ENCODE measurements at regions not wholly inside any gene's neighbourhood (a gene's known extent, or its start where the extent isn't known, plus 50 kb on each side); places are given as distances from the start of the nearest gene placed in this dataset.

DNA sequence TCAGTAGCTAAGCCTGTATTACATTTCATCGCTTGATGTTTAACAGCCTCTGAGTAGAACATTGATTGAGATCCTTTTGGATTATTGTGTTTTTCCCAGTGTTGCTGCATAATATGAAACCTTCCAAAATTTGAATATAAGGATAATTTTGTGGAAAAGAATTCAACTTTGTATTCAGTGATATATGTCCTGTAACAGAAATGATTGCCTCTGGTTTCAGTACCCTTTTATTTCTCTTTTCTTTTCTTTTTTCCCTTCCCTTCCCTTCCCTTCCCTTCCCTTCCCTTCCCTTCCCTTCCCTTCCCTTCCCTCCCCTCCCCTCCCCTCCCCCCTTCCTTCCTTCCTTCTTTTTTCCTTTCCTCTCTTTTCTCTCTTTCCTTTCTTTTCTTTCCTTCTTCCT, 74.6 kb downstream of the UTRN start:
- Histone ChIP-seq H3K27me3 (no peaks in the 10 kb centered on the region), H3K36me3 (no peaks in the 10 kb centered on the region), H3K4me3 (no peak overlapping the region), H3K27ac (no peak overlapping the region), H3K9me3 (no peaks in the 10 kb centered on the region), H3K4me1 (no peaks in the 10 kb centered on the region)
- no peak for DNase-seq
- intact Hi-C loops (cut with DNase I; ENCODE audit: low total_unique reads), result no loop called here
- TF ChIP-seq POLR2A (IDR thresholded peaks at IDR 0.05), result no peak
- TF ChIP-seq, protein P1, sequence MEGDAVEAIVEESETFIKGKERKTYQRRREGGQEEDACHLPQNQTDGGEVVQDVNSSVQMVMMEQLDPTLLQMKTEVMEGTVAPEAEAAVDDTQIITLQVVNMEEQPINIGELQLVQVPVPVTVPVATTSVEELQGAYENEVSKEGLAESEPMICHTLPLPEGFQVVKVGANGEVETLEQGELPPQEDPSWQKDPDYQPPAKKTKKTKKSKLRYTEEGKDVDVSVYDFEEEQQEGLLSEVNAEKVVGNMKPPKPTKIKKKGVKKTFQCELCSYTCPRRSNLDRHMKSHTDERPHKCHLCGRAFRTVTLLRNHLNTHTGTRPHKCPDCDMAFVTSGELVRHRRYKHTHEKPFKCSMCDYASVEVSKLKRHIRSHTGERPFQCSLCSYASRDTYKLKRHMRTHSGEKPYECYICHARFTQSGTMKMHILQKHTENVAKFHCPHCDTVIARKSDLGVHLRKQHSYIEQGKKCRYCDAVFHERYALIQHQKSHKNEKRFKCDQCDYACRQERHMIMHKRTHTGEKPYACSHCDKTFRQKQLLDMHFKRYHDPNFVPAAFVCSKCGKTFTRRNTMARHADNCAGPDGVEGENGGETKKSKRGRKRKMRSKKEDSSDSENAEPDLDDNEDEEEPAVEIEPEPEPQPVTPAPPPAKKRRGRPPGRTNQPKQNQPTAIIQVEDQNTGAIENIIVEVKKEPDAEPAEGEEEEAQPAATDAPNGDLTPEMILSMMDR (IDR thresholded peaks at IDR 0.05), result no peak

GRCh38 chr6:144360401-144360800, 75.3 kb downstream of the UTRN start:
- H3K27me3 ChIP-seq, result no peaks in the 10 kb centered on the region
- H3K36me3 ChIP-seq, result no peaks in the 10 kb centered on the region
- no peak for TF ChIP-seq POLR2A (IDR thresholded peaks at IDR 0.05)
- TF ChIP-seq, protein P1 (IDR thresholded peaks at IDR 0.05), result no peak
- no peak overlapping the region for H3K4me3 ChIP-seq
- intact Hi-C loops (cut with DNase I; ENCODE audit: low total_unique reads), result no loop called here
- H3K9me3 ChIP-seq, result no peaks in the 10 kb centered on the region
- peak overlapping the region in 1 of 2 donors; percentile 58 for H3K27ac ChIP-seq
- no peaks in the 10 kb centered on the region for H3K4me1 ChIP-seq
- no peak for DNase-seq

DNA sequence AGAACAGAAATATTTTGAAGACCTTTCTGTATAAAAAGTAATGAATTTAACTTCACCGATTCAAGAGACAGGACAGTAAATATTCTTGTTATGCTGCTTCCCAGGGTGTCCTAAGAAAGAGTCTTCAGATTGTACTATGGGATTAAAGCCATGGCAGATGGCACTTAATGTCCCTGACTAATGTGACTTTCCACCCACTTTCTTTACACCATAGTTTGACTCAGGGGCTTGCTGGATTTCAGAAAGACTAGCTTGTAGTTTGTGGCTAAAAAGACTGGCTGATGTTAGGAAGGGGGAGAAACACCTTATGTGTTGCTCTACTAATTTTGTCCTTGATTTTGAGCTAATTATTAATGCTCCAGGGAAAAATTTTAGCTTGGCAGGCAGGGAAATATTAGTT, 75.9 kb downstream of the UTRN start:
- H3K27ac ChIP-seq, result peak overlapping the region in 1 of 2 donors; percentile 58
- H3K27me3 ChIP-seq, result no peaks in the 10 kb centered on the region
- no peak overlapping the region for H3K4me3 ChIP-seq
- no peaks in the 10 kb centered on the region for H3K36me3 ChIP-seq
- intact Hi-C loops (cut with DNase I; ENCODE audit: low total_unique reads), result no loop called here
- DNase-seq, result no peak
- TF ChIP-seq, protein P1 (IDR thresholded peaks at IDR 0.05), result no peak
- TF ChIP-seq POLR2A (IDR thresholded peaks at IDR 0.05), result no peak
- no peaks in the 10 kb centered on the region for H3K9me3 ChIP-seq
- H3K4me1 ChIP-seq, result no peaks in the 10 kb centered on the region

DNA sequence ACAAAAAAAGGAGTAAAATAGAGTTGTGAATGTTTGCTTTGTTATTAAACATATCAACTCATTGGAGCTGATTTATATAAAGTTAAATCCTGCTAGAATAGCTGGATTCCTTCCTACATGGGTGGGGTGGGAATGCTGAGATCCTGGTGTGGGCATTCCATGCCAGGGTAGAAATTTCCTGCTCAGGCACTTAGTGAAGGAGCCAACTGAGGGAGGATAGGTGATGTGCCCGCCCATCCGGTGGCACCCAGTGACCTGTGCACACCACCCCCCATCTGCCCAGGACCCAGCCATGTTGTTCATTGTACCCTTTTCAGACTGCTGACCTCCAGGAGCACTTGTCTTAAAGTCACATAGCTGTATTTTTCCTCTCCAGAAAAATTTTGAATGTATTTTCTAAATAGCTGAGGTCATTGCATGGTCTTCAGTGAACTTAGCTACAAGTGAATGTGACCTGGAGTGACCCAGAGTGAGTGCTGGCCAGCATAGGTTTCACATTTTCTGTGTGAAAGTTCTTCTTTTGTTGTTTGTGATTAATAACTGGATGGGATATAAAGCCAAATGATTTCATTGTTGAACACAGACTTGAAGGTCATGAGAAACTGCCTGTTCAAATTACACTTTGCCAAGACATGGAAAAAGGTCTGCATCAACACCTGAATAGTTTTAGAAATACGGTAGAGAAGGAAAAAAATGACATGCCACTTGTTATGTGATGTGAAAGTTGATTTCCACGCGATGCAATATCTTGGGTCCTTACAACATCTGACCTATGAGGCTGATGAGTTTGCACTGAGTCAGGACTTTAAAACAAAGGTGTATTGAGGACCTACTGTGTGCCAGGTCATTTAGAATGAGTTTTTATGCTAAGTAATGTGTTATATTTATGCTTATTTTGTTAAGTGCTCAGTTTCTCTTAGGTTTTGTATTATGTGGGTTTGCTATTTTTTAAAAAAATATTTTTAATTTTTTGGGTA, 77.2 kb downstream of the UTRN start:
- no peak overlapping the region for H3K4me3 ChIP-seq
- TF ChIP-seq, protein P1 (IDR thresholded peaks at IDR 0.05), result no peak
- no peak for TF ChIP-seq POLR2A (IDR thresholded peaks at IDR 0.05)

GRCh38 chr6:144364208-144364720, 79.1 kb downstream of the UTRN start:
- intact Hi-C loops (cut with DNase I; ENCODE audit: low total_unique reads), result no loop called here
- no peak for TF ChIP-seq POLR2A (IDR thresholded peaks at IDR 0.05)
- TF ChIP-seq, protein P1 (IDR thresholded peaks at IDR 0.05), result no peak
- H3K27ac ChIP-seq, result no peak overlapping the region

More for the DNA sequence above, 77.2 kb downstream of the UTRN start:
- Histone ChIP-seq H3K4me1 (no peaks in the 10 kb centered on the region), H3K9me3 (no peaks in the 10 kb centered on the region), H3K27me3 (no peaks in the 10 kb centered on the region), H3K27ac (peak overlapping the region in 1 of 2 donors; percentile 58), H3K36me3 (no peaks in the 10 kb centered on the region)
- DNase-seq, result peak in 1 of 2 donors; percentile 51
- intact Hi-C loops (cut with DNase I; ENCODE audit: low total_unique reads), result no loop called here

More at GRCh38 chr6:144364208-144364720, 79.1 kb downstream of the UTRN start:
- no peaks in the 10 kb centered on the region for H3K4me1 ChIP-seq
- H3K9me3 ChIP-seq, result no peaks in the 10 kb centered on the region
- H3K36me3 ChIP-seq, result no peaks in the 10 kb centered on the region
- no peak overlapping the region for H3K4me3 ChIP-seq
- no peaks in the 10 kb centered on the region for H3K27me3 ChIP-seq
- DNase-seq, result no peak
